HCT116 (cell line): ENCODE measurements at regions not wholly inside any gene's neighbourhood (a gene's known extent, or its start where the extent isn't known, plus 50 kb on each side); places are given as distances from the start of the nearest gene placed in this dataset.
"Not testable (repeated sequence)": the region's sequence is repeated elsewhere in the genome, so short reads cannot be mapped to it uniquely, and the experiment has no call there.

Experiments
- ATAC-seq: fragments of 200-7000 bp; cut with Tn5 transposase; 2 replicates; pipeline ENCODE4 v1.9.1; 2020; ENCODE audit warnings: mild to moderate bottlenecking, moderate library complexity
- BruUV-seq: library from RNA; stranded (reverse); fragments of 400-500 nt; replicated peaks from 2 replicates; lab custom pipeline; 2021; lab: Mats Ljungman, UMichigan
- CTCF ChIA-PET: fragments of 300-600 bp; sonication (Branson Sonifier 250); formaldehyde crosslinking; loops from one replicate; lab custom pipeline; 2021; ENCODE audit warnings: antibody characterized with exemption; lab: Charles Lee
- POLR2A ChIA-PET: fragments of 300-600, 350-600 bp; sonication (Branson Sonifier 250); formaldehyde crosslinking; loops from one replicate; lab custom pipeline; 2021; ENCODE audit warnings: antibody characterized with exemption; lab: Charles Lee
- RAD21 ChIA-PET, 2 experiments: fragments of 300-600 bp; sonication (Branson Sonifier 250); formaldehyde crosslinking; loops; one replicate each; lab custom pipeline; 2023; ENCODE audit warnings: low total read pairs in 2 of 2; ENCODE audit not compliant: uncharacterized antibody in 2 of 2, unreplicated experiment in 2 of 2, low non-redundant PET in 1 of 2; lab: Charles Lee
- DNase-seq: peaks from one replicate; pipeline ENCODE4 v3.0.0-alpha.2; 2010; ENCODE audit warnings: low read depth, low spot score
- H2AFZ ChIP-seq: fragments of 200-600 bp; shearing (Covaris generic), sonication (generic); 2 replicates; pipeline ENCODE4 v1.6.1; 2017; ENCODE audit warnings: low read depth, mixed run types, mixed read lengths, antibody characterized with exemption, low read length; ENCODE audit not compliant: poor library complexity, severe bottlenecking
- H3K27ac ChIP-seq: 2 replicates; pipeline ENCODE4 v1.5.1; 2012; ENCODE audit warnings: low read depth, low read length
- H3K27me3 ChIP-seq: fragments of 200-600 bp; sonication (generic); 2 replicates; pipeline ENCODE4 v1.6.1; 2016; ENCODE audit warnings: mixed run types, low read length, mixed read lengths; ENCODE audit not compliant: insufficient read depth
- H3K36me3 ChIP-seq, 2 experiments: fragments of 200-500 bp in 1 of 2; fragments of 200-600 bp in 1 of 2; sonication (Bioruptor generic) in 1 of 2; sonication (generic) in 1 of 2; 2 replicates each; pipeline versions ENCODE4 v1.5.1 to v1.6.1; 2014 to 2016; ENCODE audit warnings: low read length in 2 of 2, inconsistent platforms in 1 of 2, mixed read lengths in 1 of 2, mixed run types in 1 of 2; ENCODE audit not compliant: insufficient read depth in 2 of 2, control insufficient read depth in 1 of 2
- H3K4me1 ChIP-seq, 2 experiments: fragments of 200-600 bp in 1 of 2; sonication (generic) in 1 of 2; 2 replicates each; pipeline versions ENCODE4 v1.5.1 to v1.6.1; 2012 to 2017; ENCODE audit warnings: low read length in 2 of 2, inconsistent platforms in 1 of 2, mild to moderate bottlenecking in 1 of 2, mixed read lengths in 1 of 2, mixed run types in 1 of 2, moderate library complexity in 1 of 2; ENCODE audit not compliant: insufficient read depth in 2 of 2, control insufficient read depth in 1 of 2
- H3K4me2 ChIP-seq: fragments of 200-600 bp; sonication (generic); 2 replicates; pipeline ENCODE4 v1.6.1; 2017; ENCODE audit warnings: mixed run types, low read length, mixed read lengths
- H3K4me3 ChIP-seq, 2 experiments: fragments of 200-600 bp in 1 of 2; sonication (generic) in 1 of 2; replicated peaks in 1 of 2; 2 replicates each; pipeline ENCODE4 v1.5.1; 2011 to 2016; ENCODE audit warnings: low read length in 2 of 2, control low read depth in 1 of 2, low read depth in 1 of 2, mild to moderate bottlenecking in 1 of 2, mixed read lengths in 1 of 2, mixed run types in 1 of 2
- H3K79me2 ChIP-seq: fragments of 200-600 bp; sonication (generic); 2 replicates; pipeline ENCODE4 v1.6.1; 2017; ENCODE audit warnings: mild to moderate bottlenecking, mixed run types, low read length, moderate library complexity, mixed read lengths; ENCODE audit not compliant: insufficient read depth
- H3K9ac ChIP-seq: fragments of 200-600 bp; sonication (generic); 2 replicates; pipeline ENCODE4 v1.6.1; 2016; ENCODE audit warnings: low read length, mixed read lengths
- H3K9me2 ChIP-seq: fragments of 200-600 bp; sonication (generic), shearing (Covaris generic); 2 replicates; pipeline ENCODE4 v1.6.1; 2017; ENCODE audit warnings: mixed run types, mild to moderate bottlenecking, moderate library complexity; ENCODE audit not compliant: insufficient read depth
- H3K9me3 ChIP-seq, 2 experiments: fragments of 200-500 bp in 1 of 2; fragments of 200-600 bp in 1 of 2; sonication (Bioruptor generic) in 1 of 2; sonication (generic) in 1 of 2; 2 replicates each; pipeline ENCODE4 v1.6.1; 2014 to 2017; ENCODE audit warnings: low read length in 2 of 2, mixed read lengths in 2 of 2, inconsistent platforms in 1 of 2, low read depth in 1 of 2, mild to moderate bottlenecking in 1 of 2, mixed run types in 1 of 2, moderate library complexity in 1 of 2; ENCODE audit not compliant: control insufficient read depth in 1 of 2, insufficient read depth in 1 of 2
- H4K20me1 ChIP-seq: fragments of 200-600 bp; sonication (generic), shearing (Covaris generic); 2 replicates; pipeline ENCODE4 v1.6.1; 2017; ENCODE audit warnings: mixed run types, mild to moderate bottlenecking, moderate library complexity; ENCODE audit not compliant: insufficient read depth
- CTCF ChIP-seq, 3 experiments: fragments of 200-600 bp in 1 of 3; sonication (generic) in 1 of 3; IDR thresholded peaks in 2 of 3; conservative IDR thresholded peaks in 1 of 3; 2 replicates each; pipeline ENCODE4 v1.5.1; 2012 to 2017; ENCODE audit warnings: low read depth in 2 of 3, low read length in 2 of 3, antibody characterized with exemption in 1 of 3, borderline replicate concordance in 1 of 3, control low read depth in 1 of 3, mild to moderate bottlenecking in 1 of 3, mixed read lengths in 1 of 3, mixed run types in 1 of 3, moderate library complexity in 1 of 3; ENCODE audit not compliant: insufficient read depth in 1 of 3
- EGR1 ChIP-seq: IDR thresholded peaks from 2 replicates; pipeline ENCODE4 v1.6.1; 2012; ENCODE audit warnings: low read depth
- FOSL1 ChIP-seq: IDR thresholded peaks from 2 replicates; pipeline ENCODE4 v1.6.1; 2012; ENCODE audit warnings: low read depth
- JUND ChIP-seq: IDR thresholded peaks from 2 replicates; pipeline ENCODE4 v1.6.1; 2012
- POLR2AphosphoS5 ChIP-seq: IDR thresholded peaks from 2 replicates; pipeline ENCODE4 v1.6.1; 2011; ENCODE audit warnings: mild to moderate bottlenecking, low read depth, low read length, moderate library complexity
- RAD21 ChIP-seq: IDR thresholded peaks from 2 replicates; pipeline ENCODE4 v1.6.1; 2012; ENCODE audit warnings: low read depth, mild to moderate bottlenecking
- SIN3A ChIP-seq: IDR thresholded peaks from 2 replicates; pipeline ENCODE4 v1.6.1; 2012; ENCODE audit warnings: low read depth
- SP1 ChIP-seq: IDR thresholded peaks from 2 replicates; pipeline ENCODE4 v1.6.1; 2012; ENCODE audit warnings: low read depth
- ZNF274 ChIP-seq: fragments of 200-500 bp; sonication (Bioruptor generic); IDR thresholded peaks from 2 replicates; pipeline ENCODE4 v1.6.1; 2014; ENCODE audit warnings: mild to moderate bottlenecking, low read depth, low read length, inconsistent platforms
- intact Hi-C: fragments of 100-400 bp; cut with micrococcal nuclease; formaldehyde crosslinking; loops from 2 replicates; pipeline ENCODE4 v1.10.0; 2022

DNA sequence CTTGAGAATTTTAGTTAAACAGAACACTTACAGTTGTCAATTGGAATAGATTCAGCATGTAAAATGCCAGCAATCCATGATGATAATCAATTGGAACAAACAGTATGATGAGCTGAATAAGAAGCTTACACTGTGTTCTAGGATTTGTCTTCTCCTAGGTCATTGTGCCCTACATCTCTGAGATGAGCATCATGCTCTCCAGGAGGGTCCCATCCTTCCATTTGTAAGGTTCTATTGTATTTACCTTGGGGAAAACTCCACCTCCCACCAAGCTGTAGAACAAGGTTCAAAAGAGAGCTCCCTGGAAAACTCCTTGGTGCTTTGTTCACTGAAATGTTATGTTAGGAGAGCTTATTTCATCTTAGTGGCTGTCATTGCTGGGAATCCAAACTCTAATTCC, 60.8 kb downstream of the OR2B2 start:
- Histone ChIP-seq H3K36me3 (no peaks in the 10 kb centered on the region), H4K20me1 (no peaks in the 10 kb centered on the region), H3K27me3 (no peaks in the 10 kb centered on the region), H3K4me3 (no peak overlapping the region), H3K4me1 (no peaks in the 10 kb centered on the region), H3K79me2 (no peaks in the 10 kb centered on the region), H3K9ac (no peak overlapping the region), H2AFZ (no peak overlapping the region), H3K4me2 (no peak overlapping the region), H3K9me2 (0 out of 2 replicates have a peak, but pooled peaks cover 3% of the 10 kb centered on the region), H3K9me3 (no peaks in the 10 kb centered on the region), H3K27ac (no peak overlapping the region)
- TF ChIP-seq POLR2AphosphoS5: no peak
- no TSS peak for BruUV-seq
- ChIA-PET POLR2A (interaction anchor here (1.1 to 5.8 kb wide), 3 partner anchors 9 to 42 kb away, joined by 3 to 38 read pairs (median 6); a partner anchor contains a TSS), RAD21 (no interaction called here), CTCF (interaction anchor here (1.1 kb wide), 1 partner anchor 99 kb away, joined by 3 read pairs; no protein-coding TSS in a partner anchor)
- ATAC-seq (no peak), DNase-seq (no peak)
- intact Hi-C loops: no loop called here

DNA sequence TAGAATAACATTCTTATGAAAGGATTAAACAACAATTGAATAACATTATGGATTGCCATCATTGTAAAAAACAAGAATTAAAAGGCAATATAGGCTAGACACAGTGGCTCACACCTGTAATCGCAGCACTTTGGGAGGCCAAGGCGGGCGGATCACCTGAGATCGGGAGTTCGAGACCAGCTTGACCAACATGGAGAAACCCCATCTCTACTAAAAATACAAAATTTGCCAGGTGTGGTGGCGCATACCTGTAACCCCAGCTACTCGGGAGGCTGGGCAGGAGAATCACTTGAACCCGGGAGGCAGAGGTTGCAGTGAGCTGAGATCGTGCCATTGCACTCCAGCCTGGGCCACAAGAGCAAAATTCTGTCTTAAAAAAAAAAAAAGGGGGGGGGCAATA, 63.2 kb downstream of the OR2B2 start:
- H3K9me2 ChIP-seq, H3K9me3 ChIP-seq, H3K27me3 ChIP-seq, BruUV-seq, DNase-seq, H3K4me1 ChIP-seq, H3K27ac ChIP-seq, H3K9ac ChIP-seq, CTCF ChIA-PET, H4K20me1 ChIP-seq, RAD21 ChIA-PET, H2AFZ ChIP-seq, H3K79me2 ChIP-seq, ATAC-seq, H3K36me3 ChIP-seq, H3K4me3 ChIP-seq, intact Hi-C loops, H3K4me2 ChIP-seq: not testable (repeated sequence)
- POLR2A ChIA-PET: interaction anchor here (1.2 to 5.8 kb wide), 3 partner anchors 9 to 44 kb away, joined by 3 to 38 read pairs (median 8); a partner anchor contains a TSS

DNA sequence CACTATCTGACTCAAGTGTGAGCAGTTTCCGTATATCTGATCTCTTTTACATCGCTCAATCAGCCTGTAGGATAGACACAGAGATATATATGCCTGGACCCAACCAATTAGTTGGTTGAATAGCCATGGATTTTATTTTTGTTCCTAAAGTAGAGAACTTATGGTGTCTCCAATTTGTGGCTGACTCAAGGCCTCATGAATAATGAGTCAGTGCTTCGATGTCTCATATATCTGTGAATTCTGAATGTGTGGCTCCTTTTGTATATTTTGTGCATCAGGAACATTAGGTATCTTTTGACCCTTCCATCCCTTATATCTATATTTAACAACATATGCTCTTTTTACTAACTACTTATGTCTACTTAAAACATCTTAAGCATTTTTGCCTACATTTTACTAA, 64.5 kb downstream of the OR2B2 start:
- no peaks in the 10 kb centered on the region for H3K4me1 ChIP-seq
- ATAC-seq: no peak
- TF ChIP-seq FOSL1 (no peak), ZNF274 (no peak), RAD21 (no peak), JUND (no peak), SP1 (no peak), SIN3A (no peak), CTCF (IDR thresholded peaks at IDR 0.05 in 2 of 3, conservative IDR thresholded peaks at IDR 0.05 in 1 of 3; ENCODE audit: borderline replicate concordance in 1 of 3, insufficient read depth in 1 of 3, low read depth in 2 of 3, low read length in 2 of 3) (no peak), POLR2AphosphoS5 (no peak), EGR1 (no peak)

More for the DNA sequence above, 64.5 kb downstream of the OR2B2 start:
- DNase-seq: no peak
- Histone ChIP-seq H3K36me3 (no peaks in the 10 kb centered on the region; a peak in 1 of 4 replicates), H3K4me3 (no peak overlapping the region), H3K9me3 (no peaks in the 10 kb centered on the region), H2AFZ (no peak overlapping the region), H4K20me1 (no peaks in the 10 kb centered on the region), H3K9ac (no peak overlapping the region), H3K79me2 (no peaks in the 10 kb centered on the region), H3K27me3 (no peaks in the 10 kb centered on the region), H3K27ac (no peak overlapping the region), H3K9me2 (0 out of 2 replicates have a peak, but pooled peaks cover 3% of the 10 kb centered on the region), H3K4me2 (no peak overlapping the region)
- BruUV-seq: no TSS peak
- ChIA-PET POLR2A (interaction anchor here (2.8 kb wide), 1 partner anchor 10 kb away, joined by 13 read pairs; a partner anchor contains a TSS), CTCF (no interaction called here), RAD21 (no interaction called here)
- intact Hi-C loops: no loop called here
